ENCODE measurements at regions not wholly inside any gene's neighbourhood (a gene's known extent, or its start where the extent isn't known, plus 50 kb on each side); places are given as distances from the start of the nearest gene placed in this dataset.
A peak's percentile ranks its signal among the peaks of the same experiment; 100 is the strongest.
"Not testable (repeated sequence)": the region's sequence is repeated elsewhere in the genome, so short reads cannot be mapped to it uniquely, and the experiment has no call there.

GRCh38 chr6:25192590-25193459 lies 86.3 kb upstream of the CARMIL1 start:
- no peak for DNase-seq

DNA sequence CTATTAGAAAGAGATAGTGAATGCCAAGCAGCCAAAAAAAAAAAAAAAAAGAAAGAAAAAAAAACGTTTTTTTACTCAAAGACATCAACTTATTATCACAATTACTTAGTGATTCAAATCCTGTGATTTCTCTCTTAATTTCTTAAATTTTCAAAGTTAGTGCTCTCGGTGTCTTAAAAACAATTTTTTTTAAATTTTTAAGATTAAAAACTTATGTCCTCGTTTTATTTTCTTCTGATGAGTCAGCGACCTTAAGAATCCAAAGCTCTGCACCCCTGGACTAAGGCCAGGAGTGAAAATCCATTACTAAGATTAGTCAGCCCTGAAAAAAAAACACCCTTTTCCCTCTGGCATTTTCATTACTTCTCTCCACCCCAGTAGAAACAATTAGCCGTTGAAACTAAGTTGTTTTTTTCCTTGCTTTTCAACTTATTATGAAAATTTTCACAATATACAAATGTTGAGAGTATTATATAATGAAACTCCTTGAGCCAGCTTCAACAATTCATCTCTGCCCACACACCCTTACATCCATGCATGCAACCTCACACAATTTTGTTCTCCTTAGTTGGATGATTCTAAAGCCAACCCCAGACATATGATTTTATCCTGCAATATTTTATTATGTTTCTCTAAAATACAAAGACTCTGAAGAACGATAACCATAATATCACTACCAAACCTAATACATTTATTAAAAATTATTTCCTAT lies 85.6 kb upstream of the CARMIL1 start:
- DNase-seq: no peak

GRCh38 chr6:25194172-25194678 lies 84.9 kb upstream of the CARMIL1 start:
- no peak for DNase-seq

DNA sequence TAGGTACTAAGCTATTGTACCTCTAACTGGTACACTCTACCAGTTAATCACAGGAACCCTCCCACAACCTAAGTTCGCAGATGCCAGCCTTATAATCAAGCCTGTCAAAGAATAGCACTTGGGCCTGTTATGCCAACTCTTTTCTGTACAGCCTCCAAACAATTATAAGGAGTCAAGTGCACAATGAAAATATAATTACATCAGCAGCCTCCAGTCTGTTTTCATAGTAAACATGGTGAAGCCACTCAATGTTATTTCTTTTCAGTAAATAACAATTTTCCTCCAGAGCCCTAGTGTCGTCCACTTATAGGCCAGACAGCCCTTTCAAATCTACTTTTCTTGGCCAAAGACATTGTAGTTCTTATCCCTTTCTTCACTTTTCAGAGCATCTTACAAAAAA lies 82.7 kb upstream of the CARMIL1 start:
- no peak for DNase-seq

DNA sequence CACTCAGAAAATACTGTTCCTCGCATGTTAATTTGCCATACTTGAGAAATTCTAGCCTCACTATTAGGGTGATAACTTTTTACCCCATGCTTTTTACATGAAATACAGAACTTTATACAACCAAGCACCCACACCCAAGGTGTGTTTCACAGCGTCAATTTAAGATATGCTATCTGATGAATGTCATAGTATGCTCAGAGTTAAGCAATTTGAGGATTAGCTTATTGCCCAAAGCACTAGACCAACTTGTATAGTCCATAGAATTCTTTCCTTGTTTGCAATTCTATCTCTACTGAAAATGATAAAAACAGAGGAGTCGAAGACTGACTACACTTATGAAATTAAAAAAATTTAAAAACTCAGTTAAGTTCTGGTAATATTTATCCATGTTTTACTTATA lies 82.1 kb upstream of the CARMIL1 start:
- DNase-seq: no peak

DNA sequence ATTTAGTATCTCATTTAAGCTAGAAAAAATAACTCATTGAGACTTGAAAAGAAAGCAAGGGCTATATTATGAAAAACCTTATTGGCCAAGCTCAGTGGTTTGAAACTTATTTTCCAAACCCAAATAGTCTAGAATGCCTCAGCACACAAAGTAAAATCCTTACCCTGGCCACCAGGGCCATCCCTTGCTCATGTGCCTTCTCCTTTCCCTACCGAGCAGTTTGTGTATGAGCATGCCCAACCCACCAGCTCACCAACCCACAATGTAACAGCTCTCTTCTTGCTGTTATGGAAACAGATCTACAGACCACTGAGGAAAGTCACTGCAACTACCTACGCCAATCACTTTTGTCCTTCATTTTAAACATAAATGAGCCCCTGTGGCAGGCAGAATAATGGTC lies 79.6 kb upstream of the CARMIL1 start:
- no peak for DNase-seq

- DNase-seq: no peak
Measured at GRCh38 chr6:25202504-25202903, 76.7 kb upstream of the CARMIL1 start.

DNA sequence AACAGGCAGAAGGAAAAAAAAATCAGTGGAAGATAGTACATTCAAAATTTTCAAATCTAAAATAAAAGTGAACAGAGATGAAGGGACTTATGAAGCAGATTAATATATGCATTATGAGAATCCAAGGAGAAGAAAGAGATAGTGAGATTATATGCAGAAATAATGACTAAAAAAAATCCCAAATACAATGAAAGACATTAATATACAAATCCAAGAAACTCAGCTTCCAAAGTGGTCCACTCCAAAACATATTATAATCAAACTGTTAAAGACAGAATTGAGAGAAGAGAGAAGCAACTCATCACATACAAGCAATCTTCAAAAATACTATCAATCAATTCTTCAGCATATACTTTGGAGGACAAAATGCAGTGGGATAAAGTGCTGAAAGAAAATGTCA lies 73.5 kb upstream of the CARMIL1 start:
- DNase-seq: no peak

DNA sequence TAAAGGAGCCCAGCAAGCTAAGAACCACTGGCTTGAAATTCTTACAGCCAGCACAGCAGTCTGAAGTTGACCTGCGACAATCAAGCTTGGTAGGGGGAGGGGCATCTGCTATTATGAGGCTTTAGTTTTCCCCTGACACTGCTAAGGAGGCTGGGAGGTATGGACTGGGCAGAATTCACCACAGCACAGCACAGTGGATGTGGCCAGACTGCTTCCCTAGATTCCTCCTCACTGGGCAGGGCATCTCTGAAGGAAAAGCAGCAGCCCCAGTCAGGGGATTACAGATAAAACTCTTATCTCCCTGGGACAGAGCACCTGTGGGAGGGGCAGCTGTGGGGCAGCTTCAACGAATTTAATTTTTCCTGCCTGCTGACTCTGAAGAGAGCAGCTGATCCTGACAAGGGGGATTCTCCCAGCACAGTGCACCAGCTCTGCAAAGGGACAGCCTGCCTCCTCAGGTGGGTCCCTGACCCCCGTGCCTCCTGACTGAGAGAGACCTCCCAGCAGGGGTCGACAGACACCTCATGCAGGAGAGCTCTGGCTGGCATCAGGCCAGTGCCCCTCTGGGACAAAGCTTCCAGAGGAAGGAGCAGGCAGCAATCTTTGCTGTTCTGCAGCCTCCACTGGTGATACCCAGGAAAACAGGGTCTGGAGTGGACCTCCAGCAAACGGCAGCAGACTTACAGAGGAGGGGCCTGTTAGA lies 71.6 kb upstream of the CARMIL1 start:
- DNase-seq: not testable (repeated sequence)

GRCh38 chr6:25215881-25216280 lies 63.3 kb upstream of the CARMIL1 start:
- no peak for DNase-seq

DNA sequence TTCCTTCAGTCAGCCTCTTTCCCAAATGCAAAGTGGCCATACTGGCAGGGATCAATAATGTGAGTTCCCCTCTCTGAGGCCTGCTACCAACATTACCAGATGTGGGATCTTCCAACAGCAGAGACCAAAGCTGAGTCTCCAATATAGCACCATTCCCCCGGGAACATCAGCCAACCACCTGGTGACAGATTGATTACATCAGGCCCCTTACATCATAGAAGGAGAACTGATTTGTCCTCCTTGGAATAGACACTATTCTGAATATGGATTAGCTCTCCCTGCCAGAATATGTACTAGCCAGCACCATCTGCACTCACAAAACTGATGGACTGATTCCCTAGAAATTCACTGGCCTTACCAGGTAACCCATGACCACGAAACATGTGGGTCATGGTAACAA lies 61.9 kb upstream of the CARMIL1 start:
- DNase-seq: no peak

DNA sequence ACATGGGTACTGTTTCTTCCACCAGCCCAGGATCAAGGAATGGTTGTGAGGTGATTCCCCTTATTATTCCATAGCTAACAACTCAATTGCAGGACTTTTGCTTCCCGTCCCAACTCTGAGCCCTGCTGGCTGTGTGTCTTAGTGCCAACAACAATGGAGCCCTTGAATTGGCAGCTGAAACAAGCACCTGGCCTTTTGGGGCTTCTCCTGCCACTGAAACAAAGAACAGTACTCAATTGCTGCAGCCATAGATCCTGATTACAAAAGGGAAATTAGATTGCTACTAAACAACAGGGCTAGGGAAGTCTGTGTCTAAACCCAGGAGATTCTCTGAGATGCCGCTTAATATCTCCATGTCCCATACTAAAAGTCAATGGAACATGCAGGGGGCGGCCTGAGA lies 61.3 kb upstream of the CARMIL1 start:
- no peak for DNase-seq

DNA sequence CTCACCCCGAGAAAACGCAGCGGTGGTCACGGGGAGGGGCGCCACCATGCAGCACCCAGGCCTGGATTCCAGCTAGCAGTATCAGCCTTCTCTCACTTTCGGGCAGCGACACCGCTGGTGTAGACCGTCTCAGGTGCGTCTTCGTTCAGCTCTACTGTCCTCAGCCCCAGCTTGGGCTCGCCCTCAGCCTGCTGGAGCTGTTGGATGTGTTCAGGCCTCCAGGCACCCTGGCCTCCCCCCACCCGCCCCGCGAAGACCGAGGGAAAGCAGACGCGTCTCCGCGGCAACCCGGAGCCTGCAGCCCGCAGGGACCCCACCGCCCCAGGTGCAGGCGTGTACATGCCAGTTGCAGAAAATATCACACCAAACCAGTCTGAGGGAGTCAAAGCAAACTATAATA lies 60.8 kb upstream of the CARMIL1 start:
- DNase-seq: no peak

- DNase-seq: no peak
Measured at GRCh38 chr6:25219216-25219916, 59.8 kb upstream of the CARMIL1 start.

GRCh38 chr6:25219917-25220278 lies 59.3 kb upstream of the CARMIL1 start:
- DNase-seq: no peak

- DNase-seq: no peak
Measured at GRCh38 chr6:25220857-25221256, 58.3 kb upstream of the CARMIL1 start.

- DNase-seq: no peak
Measured at GRCh38 chr6:25222006-25222678, 57.0 kb upstream of the CARMIL1 start.

DNA sequence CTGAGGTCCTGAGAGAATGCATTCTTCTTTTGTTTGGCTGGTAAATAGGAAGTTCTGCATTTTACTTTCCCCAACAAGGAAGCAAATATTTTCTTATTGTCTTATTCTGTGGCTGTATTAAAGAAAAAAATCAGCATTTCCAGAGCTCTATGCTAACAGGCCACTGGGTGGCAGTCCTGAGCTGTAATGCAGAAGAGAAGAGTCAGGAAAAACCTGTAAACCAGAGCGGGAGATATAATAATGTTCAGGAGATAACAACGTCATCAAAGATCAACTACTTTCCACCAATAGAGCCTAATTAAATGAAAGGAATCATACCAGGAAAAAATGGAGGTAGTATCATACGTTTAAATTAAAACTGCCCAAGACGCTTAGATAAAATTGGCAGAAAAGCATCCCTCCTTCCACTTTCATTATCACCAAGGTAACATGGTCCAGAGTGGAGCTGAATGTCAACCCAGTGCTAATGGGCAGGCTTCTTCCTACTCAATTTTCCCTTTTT lies 55.6 kb upstream of the CARMIL1 start:
- peak; percentile 66 for DNase-seq

- no peak for DNase-seq
Measured at GRCh38 chr6:25224242-25224641, 54.9 kb upstream of the CARMIL1 start.

GRCh38 chr6:25227854-25228253 lies 51.3 kb upstream of the CARMIL1 start:
- DNase-seq: no peak
